ENCODE measurements at regions not wholly inside any gene's neighbourhood (a gene's known extent, or its start where the extent isn't known, plus 50 kb on each side); places are given as distances from the start of the nearest gene placed in this dataset.
"Not testable (repeated sequence)": the region's sequence is repeated elsewhere in the genome, so short reads cannot be mapped to it uniquely, and the experiment has no call there.

DNA sequence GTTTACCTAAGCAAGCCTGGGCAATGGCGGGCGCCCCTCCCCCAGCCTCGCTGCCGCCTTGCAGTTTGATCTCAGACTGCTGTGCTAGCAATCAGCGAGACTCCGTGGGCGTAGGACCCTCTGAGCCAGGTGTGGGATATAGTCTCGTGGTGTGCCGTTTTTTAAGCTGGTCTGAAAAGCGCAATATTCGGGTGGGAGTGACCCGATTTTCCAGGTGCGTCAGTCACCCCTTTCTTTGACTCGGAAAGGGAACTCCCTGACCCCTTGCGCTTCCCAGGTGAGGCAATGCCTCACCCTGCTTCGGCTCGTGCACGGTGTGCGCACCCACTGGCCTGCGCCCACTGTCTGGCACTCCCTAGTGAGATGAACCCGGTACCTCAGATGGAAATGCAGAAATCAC is 442.6 kb upstream of the MTPN start:
- WGBS, result 100% methylated on average over 1 of the region's 21 CpGs
- H3K27ac ChIP-seq (ENCODE audit: low read depth, low read length); H3K4me1 ChIP-seq (ENCODE audit: insufficient read depth, low read length); H3K4me3 ChIP-seq (ENCODE audit: low read length); H3K27me3 ChIP-seq (ENCODE audit: insufficient read depth, low read length); H3K9me3 ChIP-seq (ENCODE audit: insufficient read depth, low read depth, low read length); H3K36me3 ChIP-seq (ENCODE audit: insufficient read depth, low read length); H3K9ac ChIP-seq (ENCODE audit: low read depth, low read length): not testable (repeated sequence)

DNA sequence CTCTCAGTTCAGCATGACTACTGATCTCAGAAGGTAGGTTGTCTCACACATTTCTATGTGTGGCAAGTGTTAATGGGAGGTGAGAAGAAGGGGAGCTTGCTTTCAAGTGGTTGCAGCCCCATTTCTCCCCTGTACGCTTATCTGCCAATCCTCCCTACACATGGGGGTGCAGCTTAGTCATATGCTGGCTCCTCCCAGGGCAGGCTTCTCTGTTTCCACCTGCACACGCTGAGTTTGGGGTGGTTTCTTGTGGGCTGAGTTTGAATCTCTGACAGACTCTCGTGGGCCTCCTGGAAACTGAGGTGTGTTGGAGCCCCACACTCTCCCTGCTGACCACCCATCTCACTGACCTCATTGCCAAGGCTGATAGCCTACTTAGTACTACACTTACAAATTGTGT is 435.8 kb upstream of the MTPN start:
- Histone ChIP-seq H3K27me3 (ENCODE audit: insufficient read depth, low read length) (no peaks in the 10 kb centered on the region), H3K27ac (ENCODE audit: low read depth, low read length) (no peak overlapping the region), H3K4me3 (ENCODE audit: low read length) (no peak overlapping the region), H3K9me3 (ENCODE audit: insufficient read depth, low read depth, low read length) (no peaks in the 10 kb centered on the region), H3K4me1 (ENCODE audit: insufficient read depth, low read length) (no peaks in the 10 kb centered on the region), H3K36me3 (ENCODE audit: insufficient read depth, low read length) (no peaks in the 10 kb centered on the region), H3K9ac (ENCODE audit: low read depth, low read length) (no peak overlapping the region)
- 93% methylated on average over 2 of the region's 3 CpGs for WGBS

DNA sequence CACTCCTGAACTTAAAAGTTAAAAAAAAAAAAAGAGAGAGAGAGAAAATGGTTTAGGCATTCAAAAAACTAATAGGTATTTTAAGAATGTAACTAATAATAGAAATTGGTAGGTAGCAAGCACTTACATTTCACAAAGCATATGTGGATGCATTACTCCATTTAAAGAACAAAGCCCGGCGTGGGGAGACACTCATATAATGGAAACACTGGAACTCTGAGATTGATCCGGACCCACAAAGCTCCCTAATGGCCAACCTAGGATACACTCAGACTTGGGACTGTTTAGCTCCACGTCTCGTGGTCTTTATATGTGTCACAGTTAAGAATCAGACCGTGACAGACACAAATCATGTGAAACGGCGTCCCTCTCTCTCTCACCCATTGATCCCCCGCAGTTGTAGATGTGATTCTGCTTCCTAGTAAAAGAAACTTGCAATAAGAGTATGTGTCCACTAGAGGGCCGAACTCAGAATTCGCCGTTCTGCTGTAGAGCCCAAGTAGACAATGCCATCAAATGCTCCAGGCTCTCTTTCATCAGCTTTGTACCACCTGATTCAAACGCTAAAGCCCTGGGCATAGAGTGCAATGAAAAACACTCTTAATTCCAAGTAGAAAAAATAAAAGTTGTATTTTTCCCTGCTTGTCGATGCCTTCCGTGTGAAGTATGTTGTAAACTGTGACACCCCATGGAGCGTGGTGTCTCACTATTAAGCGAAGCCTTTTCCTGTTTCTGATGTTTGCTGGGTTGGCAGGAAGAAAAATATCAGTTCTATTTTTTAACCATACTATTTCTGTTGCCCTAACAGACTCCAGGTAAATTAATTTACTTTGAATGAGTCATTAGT is 429.0 kb upstream of the MTPN start:
- Histone ChIP-seq H3K9ac (ENCODE audit: low read depth, low read length) (peak overlapping the region; percentile 46; the same call in 1 of the 2 replicates), H3K36me3 (ENCODE audit: insufficient read depth, low read length) (no peaks in the 10 kb centered on the region), H3K4me1 (ENCODE audit: insufficient read depth, low read length) (peaks cover 4% of the 10 kb centered on the region; the same call in 1 of the 2 replicates), H3K9me3 (ENCODE audit: insufficient read depth, low read depth, low read length) (no peaks in the 10 kb centered on the region), H3K27ac (ENCODE audit: low read depth, low read length) (no peak overlapping the region), H3K4me3 (ENCODE audit: low read length) (peak overlapping the region; percentile 43; the same call in 1 of the 2 replicates), H3K27me3 (ENCODE audit: insufficient read depth, low read length) (peaks cover 11% of the 10 kb centered on the region; the same call in 1 of the 2 replicates)
- WGBS, result 34% methylated on average over 15 of the region's 17 CpGs

DNA sequence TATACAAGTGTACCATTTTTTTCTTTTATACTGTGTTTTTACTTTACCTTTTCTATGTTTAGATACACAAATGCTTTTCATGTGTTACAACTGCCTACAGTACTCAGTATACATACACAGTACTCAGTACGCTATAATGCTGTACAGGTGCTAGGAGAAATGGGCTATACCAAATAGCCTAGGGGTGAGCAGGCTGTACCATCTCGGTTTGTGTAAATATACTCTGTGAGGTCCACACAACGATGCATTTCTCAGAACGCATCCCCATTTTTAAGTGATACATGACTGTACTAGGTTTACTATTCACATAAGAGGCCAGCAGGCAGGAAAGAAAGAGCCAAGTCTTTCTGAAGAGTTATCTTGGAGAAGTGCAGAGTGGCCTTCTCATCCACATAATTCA is 426.4 kb upstream of the MTPN start:
- no peaks in the 10 kb centered on the region for H3K9me3 ChIP-seq (ENCODE audit: insufficient read depth, low read depth, low read length)
- WGBS, result 96% methylated on average over 4 of the region's 4 CpGs
- no peak overlapping the region for H3K27ac ChIP-seq (ENCODE audit: low read depth, low read length)
- no peak overlapping the region for H3K9ac ChIP-seq (ENCODE audit: low read depth, low read length)
- peaks cover 28% of the 10 kb centered on the region for H3K4me1 ChIP-seq (ENCODE audit: insufficient read depth, low read length)
- H3K27me3 ChIP-seq (ENCODE audit: insufficient read depth, low read length), result peaks cover 26% of the 10 kb centered on the region
- no peaks in the 10 kb centered on the region for H3K36me3 ChIP-seq (ENCODE audit: insufficient read depth, low read length)
- H3K4me3 ChIP-seq (ENCODE audit: low read length), result no peak overlapping the region

DNA sequence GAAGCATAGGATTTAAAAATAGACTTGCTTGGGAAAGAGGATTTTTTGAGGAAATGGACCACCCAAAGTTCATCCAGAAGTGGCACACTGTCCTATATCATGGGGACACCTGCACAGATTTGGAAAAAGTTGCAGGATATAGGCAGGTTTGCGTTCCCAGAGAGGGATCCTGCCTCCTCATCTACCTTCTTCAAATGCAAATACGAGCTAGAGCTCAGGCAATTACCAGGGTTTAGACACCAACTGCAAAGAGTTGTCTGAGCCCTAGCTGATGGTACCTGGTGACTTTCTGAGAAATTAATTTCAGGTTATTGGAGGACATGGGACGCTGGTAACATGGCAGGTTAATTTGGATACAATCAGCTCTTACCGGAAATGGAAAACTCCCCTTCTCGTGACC is 423.7 kb upstream of the MTPN start:
- H3K36me3 ChIP-seq (ENCODE audit: insufficient read depth, low read length), result no peaks in the 10 kb centered on the region
- H3K9ac ChIP-seq (ENCODE audit: low read depth, low read length), result no peak overlapping the region

DNA sequence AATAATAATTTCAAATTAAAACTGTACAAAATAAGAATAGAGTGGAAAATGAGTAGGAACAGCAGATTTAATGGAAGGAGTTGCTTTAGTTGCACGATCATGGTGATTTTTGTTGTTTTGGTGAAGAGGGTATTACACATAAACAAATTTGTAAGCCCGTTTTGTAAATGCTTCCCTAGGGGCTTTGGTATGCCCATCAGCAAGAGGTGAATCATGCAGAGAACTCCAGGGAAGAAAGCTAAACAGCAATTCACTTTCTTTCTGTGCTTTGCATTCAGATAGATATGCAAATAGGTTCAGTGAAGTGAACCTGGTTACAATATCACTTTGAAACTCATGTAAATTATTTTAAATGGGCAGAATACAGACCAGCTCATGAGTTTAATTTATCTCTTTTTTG is 422.2 kb upstream of the MTPN start:
- WGBS, result 0% methylated on average over 2 of the region's 2 CpGs
- Histone ChIP-seq H3K4me3 (ENCODE audit: low read length) (no peak overlapping the region), H3K27me3 (ENCODE audit: insufficient read depth, low read length) (peaks cover 26% of the 10 kb centered on the region), H3K4me1 (ENCODE audit: insufficient read depth, low read length) (peaks cover 30% of the 10 kb centered on the region), H3K9me3 (ENCODE audit: insufficient read depth, low read depth, low read length) (no peaks in the 10 kb centered on the region), H3K27ac (ENCODE audit: low read depth, low read length) (peak overlapping the region; percentile 43; the same call in 1 of the 2 replicates), H3K9ac (ENCODE audit: low read depth, low read length) (no peak overlapping the region), H3K36me3 (ENCODE audit: insufficient read depth, low read length) (no peaks in the 10 kb centered on the region)

More for the DNA sequence above, 423.7 kb upstream of the MTPN start:
- Histone ChIP-seq H3K27me3 (ENCODE audit: insufficient read depth, low read length) (peaks cover 26% of the 10 kb centered on the region), H3K27ac (ENCODE audit: low read depth, low read length) (no peak overlapping the region), H3K4me1 (ENCODE audit: insufficient read depth, low read length) (peaks cover 31% of the 10 kb centered on the region), H3K4me3 (ENCODE audit: low read length) (no peak overlapping the region), H3K9me3 (ENCODE audit: insufficient read depth, low read depth, low read length) (no peaks in the 10 kb centered on the region)
- WGBS, result 63% methylated on average over 5 of the region's 5 CpGs

DNA sequence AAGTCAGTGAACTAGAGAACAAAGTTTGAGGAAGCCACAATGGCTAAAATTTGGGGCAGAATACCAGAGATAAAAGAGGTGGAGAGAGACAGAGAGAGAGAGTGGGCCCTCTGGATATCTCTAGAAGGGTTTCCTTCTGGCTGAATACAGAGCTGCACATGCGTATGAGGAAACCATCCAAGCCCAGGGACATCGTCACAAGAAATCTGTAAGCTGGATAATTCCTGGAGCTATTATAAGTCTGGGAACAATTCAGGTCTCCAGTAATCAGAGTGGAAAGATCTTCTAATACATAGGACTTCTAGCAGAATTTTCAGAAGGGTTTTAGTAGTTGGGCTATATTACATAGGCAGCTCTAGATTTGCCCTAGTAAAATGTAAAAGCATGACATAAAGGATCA is 415.7 kb upstream of the MTPN start:
- H3K9me3 ChIP-seq (ENCODE audit: insufficient read depth, low read depth, low read length), result no peaks in the 10 kb centered on the region
- H3K9ac ChIP-seq (ENCODE audit: low read depth, low read length), result no peak overlapping the region
- no peaks in the 10 kb centered on the region for H3K4me1 ChIP-seq (ENCODE audit: insufficient read depth, low read length)
- H3K27me3 ChIP-seq (ENCODE audit: insufficient read depth, low read length), result no peaks in the 10 kb centered on the region
- H3K36me3 ChIP-seq (ENCODE audit: insufficient read depth, low read length), result no peaks in the 10 kb centered on the region
- H3K4me3 ChIP-seq (ENCODE audit: low read length), result no peak overlapping the region
- WGBS, result 93% methylated on average over 2 of the region's 2 CpGs
- H3K27ac ChIP-seq (ENCODE audit: low read depth, low read length), result no peak overlapping the region

DNA sequence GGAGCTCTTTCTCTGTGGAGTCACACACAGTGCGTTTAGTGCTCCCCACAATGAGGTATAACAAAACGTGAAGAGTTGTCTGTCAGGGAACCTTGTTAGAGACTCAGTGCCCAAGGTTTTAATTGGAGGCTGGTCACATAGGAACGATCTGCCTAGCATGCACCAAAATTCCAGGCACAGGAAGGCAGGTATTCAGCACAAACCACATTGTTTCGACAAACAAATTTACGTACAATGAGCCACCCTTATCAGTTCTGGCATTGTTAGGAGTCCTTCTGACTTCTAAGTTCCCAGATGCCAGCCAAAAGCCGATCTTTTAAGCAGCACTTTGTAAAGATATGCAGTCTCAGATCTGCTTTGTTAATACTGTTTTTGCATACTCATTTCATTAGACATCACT is 414.2 kb upstream of the MTPN start:
- Histone ChIP-seq H3K36me3 (ENCODE audit: insufficient read depth, low read length) (no peaks in the 10 kb centered on the region), H3K4me3 (ENCODE audit: low read length) (no peak overlapping the region), H3K27me3 (ENCODE audit: insufficient read depth, low read length) (no peaks in the 10 kb centered on the region), H3K4me1 (ENCODE audit: insufficient read depth, low read length) (no peaks in the 10 kb centered on the region), H3K27ac (ENCODE audit: low read depth, low read length) (no peak overlapping the region), H3K9me3 (ENCODE audit: insufficient read depth, low read depth, low read length) (no peaks in the 10 kb centered on the region), H3K9ac (ENCODE audit: low read depth, low read length) (no peak overlapping the region)
- 82% methylated on average over 6 of the region's 6 CpGs for WGBS

DNA sequence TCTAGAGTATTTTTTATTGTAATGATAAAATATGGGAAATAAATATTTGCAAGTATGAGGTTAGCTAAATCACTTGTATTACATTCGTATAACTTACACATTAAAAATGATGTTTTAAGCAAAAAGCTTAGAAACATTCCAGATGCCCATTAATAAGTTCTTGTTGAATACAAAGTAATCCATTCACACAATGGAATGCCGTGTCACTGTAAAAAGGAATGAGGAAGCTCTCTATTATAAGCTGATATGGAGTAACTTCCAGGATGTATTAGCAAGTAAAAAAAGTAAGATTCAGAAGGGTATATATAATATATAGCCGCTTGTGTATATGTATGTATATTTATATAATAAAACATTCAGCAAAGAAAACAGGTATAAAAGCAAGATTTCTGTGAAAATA is 412.8 kb upstream of the MTPN start:
- H3K27me3 ChIP-seq (ENCODE audit: insufficient read depth, low read length), result no peaks in the 10 kb centered on the region
- no CpG with 5 or more reads among the region's 3 CpGs for WGBS
- no peak overlapping the region for H3K9ac ChIP-seq (ENCODE audit: low read depth, low read length)
- H3K36me3 ChIP-seq (ENCODE audit: insufficient read depth, low read length), result no peaks in the 10 kb centered on the region
- no peaks in the 10 kb centered on the region for H3K4me1 ChIP-seq (ENCODE audit: insufficient read depth, low read length)
- no peak overlapping the region for H3K4me3 ChIP-seq (ENCODE audit: low read length)
- H3K9me3 ChIP-seq (ENCODE audit: insufficient read depth, low read depth, low read length), result no peaks in the 10 kb centered on the region
- no peak overlapping the region for H3K27ac ChIP-seq (ENCODE audit: low read depth, low read length)

DNA sequence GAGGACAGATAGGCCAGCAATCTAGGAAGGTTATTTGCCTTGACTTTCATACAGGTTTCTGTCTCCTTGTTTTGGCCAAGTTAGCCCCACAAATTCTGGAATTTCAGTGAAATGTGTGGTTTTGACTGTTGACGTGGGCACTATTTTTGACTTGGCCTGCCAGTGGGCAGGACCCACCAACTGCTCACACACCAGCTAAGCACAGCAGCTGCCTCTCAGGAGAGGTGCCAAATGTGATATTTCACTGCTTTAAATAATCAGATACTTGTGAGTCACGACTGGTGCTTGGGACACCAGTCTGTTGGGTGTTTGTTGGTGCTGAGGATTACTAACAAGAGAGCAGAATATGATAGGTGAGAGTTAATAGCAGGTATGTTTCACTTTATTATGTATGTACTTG is 409.7 kb upstream of the MTPN start:
- Histone ChIP-seq H3K4me3 (ENCODE audit: low read length) (no peak overlapping the region), H3K27me3 (ENCODE audit: insufficient read depth, low read length) (no peaks in the 10 kb centered on the region), H3K9ac (ENCODE audit: low read depth, low read length) (no peak overlapping the region), H3K27ac (ENCODE audit: low read depth, low read length) (no peak overlapping the region), H3K4me1 (ENCODE audit: insufficient read depth, low read length) (no peaks in the 10 kb centered on the region), H3K9me3 (ENCODE audit: insufficient read depth, low read depth, low read length) (no peaks in the 10 kb centered on the region), H3K36me3 (ENCODE audit: insufficient read depth, low read length) (no peaks in the 10 kb centered on the region)
- 98% methylated on average over 2 of the region's 2 CpGs for WGBS

DNA sequence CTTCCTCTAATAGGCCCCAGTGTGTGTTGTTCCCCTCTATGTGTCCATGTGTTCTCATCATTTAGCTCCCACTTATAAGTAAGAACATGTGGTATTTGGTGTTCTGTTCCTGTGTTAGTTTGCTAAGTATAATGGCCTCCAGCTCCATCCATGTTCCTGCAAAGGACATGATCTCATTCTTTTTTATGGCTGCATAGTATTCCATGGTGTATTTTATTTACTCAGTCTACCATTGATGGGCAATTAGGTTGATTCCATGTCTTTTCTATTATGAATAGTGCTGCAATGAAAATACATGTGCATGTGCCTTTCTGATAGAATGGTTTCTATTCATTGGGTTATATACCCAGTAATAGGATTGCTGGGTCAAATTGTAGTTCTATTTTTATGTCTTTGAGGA is 394.2 kb upstream of the MTPN start:
- H3K4me3 ChIP-seq (ENCODE audit: low read length); H3K4me1 ChIP-seq (ENCODE audit: insufficient read depth, low read length); H3K27ac ChIP-seq (ENCODE audit: low read depth, low read length); H3K9ac ChIP-seq (ENCODE audit: low read depth, low read length); H3K9me3 ChIP-seq (ENCODE audit: insufficient read depth, low read depth, low read length); H3K27me3 ChIP-seq (ENCODE audit: insufficient read depth, low read length); H3K36me3 ChIP-seq (ENCODE audit: insufficient read depth, low read length): not testable (repeated sequence)

DNA sequence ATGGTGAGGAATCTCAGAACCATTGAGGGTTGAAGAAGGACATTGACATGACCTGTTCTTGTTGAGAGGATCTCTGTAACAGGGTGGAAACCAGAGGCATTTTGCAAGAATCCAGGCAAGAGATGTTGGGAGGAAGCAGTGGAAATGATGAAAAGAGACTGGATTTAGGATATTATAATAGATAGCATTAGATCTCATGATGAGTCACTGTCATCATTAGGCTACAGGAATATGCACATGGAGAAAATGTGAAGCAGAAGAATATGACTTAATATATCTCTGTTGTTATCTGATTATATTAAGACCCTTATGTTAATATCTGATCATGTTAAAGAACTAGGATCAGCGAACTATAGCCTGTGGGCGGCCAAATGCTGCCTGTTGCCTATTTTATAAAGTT is 393.0 kb upstream of the MTPN start:
- Histone ChIP-seq H3K9ac (ENCODE audit: low read depth, low read length) (no peak overlapping the region), H3K36me3 (ENCODE audit: insufficient read depth, low read length) (no peaks in the 10 kb centered on the region), H3K4me1 (ENCODE audit: insufficient read depth, low read length) (no peaks in the 10 kb centered on the region), H3K9me3 (ENCODE audit: insufficient read depth, low read depth, low read length) (no peaks in the 10 kb centered on the region), H3K27me3 (ENCODE audit: insufficient read depth, low read length) (no peaks in the 10 kb centered on the region), H3K4me3 (ENCODE audit: low read length) (no peak overlapping the region), H3K27ac (ENCODE audit: low read depth, low read length) (no peak overlapping the region)
- 100% methylated on average over 1 of the region's 2 CpGs for WGBS

Measured in HUES64 (cell line).